ENCODE measurements at regions not wholly inside any gene's neighbourhood (a gene's known extent, or its start where the extent isn't known, plus 50 kb on each side); places are given as distances from the start of the nearest gene placed in this dataset.

GRCh38 chr2:451495-451894 is 163.6 kb upstream of the ALKAL2 start:
- peaks cover 2% of the 10 kb centered on the region; the same call in 1 of the 2 replicates for H3K27me3 Mint-ChIP-seq (ENCODE audit: insufficient read depth)
- no peak for TF ChIP-seq CTCF (IDR thresholded peaks at IDR 0.05)
- H3K4me3 Mint-ChIP-seq = no peak overlapping the region
- peaks cover 4% of the 10 kb centered on the region; the same call in 1 of the 2 replicates for H3K36me3 Mint-ChIP-seq (ENCODE audit: low read depth)
- DNase-seq = no peak
- no peak overlapping the region for H3K27ac Mint-ChIP-seq
- peaks cover 36% of the 10 kb centered on the region for H3K9me3 Mint-ChIP-seq
- H3K4me1 Mint-ChIP-seq (ENCODE audit: low read depth) = no peaks in the 10 kb centered on the region

GRCh38 chr2:449246-450067 is 161.6 kb upstream of the ALKAL2 start:
- Mint-ChIP-seq H3K4me1 (ENCODE audit: low read depth) (no peaks in the 10 kb centered on the region), H3K36me3 (ENCODE audit: low read depth) (peaks cover 4% of the 10 kb centered on the region; the same call in 1 of the 2 replicates), H3K9me3 (peaks cover 48% of the 10 kb centered on the region), H3K4me3 (no peak overlapping the region), H3K27ac (no peak overlapping the region), H3K27me3 (ENCODE audit: insufficient read depth) (peaks cover 2% of the 10 kb centered on the region; the same call in 1 of the 2 replicates)
- no peak for TF ChIP-seq CTCF (IDR thresholded peaks at IDR 0.05)
- DNase-seq = no peak

GRCh38 chr2:447902-448665 is 160.2 kb upstream of the ALKAL2 start:
- no peak for DNase-seq
- Mint-ChIP-seq H3K27me3 (ENCODE audit: insufficient read depth) (peaks cover 2% of the 10 kb centered on the region; the same call in 1 of the 2 replicates), H3K4me3 (no peak overlapping the region), H3K27ac (no peak overlapping the region), H3K36me3 (ENCODE audit: low read depth) (peaks cover 4% of the 10 kb centered on the region; the same call in 1 of the 2 replicates), H3K9me3 (peaks cover 53% of the 10 kb centered on the region), H3K4me1 (ENCODE audit: low read depth) (no peaks in the 10 kb centered on the region)
- no peak for TF ChIP-seq CTCF (IDR thresholded peaks at IDR 0.05)

GRCh38 chr2:446963-447530 is 159.2 kb upstream of the ALKAL2 start:
- TF ChIP-seq CTCF (IDR thresholded peaks at IDR 0.05) = no peak
- peaks cover 52% of the 10 kb centered on the region for H3K9me3 Mint-ChIP-seq

DNA sequence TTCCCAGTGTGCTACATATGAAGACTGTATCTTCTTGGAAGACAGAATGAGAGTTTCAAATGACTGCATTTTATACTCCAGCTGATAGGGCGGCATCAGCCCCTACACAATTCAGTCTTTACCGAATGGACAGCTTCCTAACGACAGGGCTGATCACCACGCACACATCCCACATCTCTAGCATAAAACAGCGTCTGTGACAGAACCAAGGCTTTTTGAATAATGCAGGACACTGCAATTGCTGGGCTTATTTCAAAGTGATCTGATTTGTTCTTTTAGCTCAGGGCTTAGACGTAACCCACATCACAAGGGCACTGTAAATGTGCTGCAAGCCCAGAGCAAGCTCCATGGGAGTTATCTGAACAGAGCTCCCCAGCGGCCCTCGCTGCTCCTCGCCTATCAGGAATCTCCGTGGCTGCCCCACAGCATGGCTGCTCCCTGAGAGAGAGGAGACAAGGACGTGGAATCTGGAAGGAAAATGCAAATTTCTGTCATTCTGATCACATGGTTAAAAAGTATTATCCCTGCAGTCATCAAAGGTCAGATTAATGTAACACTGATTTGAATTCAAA is 158.5 kb upstream of the ALKAL2 start:
- no peak for TF ChIP-seq CTCF (IDR thresholded peaks at IDR 0.05)
- DNase-seq = no peak
- H3K27me3 Mint-ChIP-seq (ENCODE audit: insufficient read depth) = peaks cover 2% of the 10 kb centered on the region; the same call in 1 of the 2 replicates
- H3K36me3 Mint-ChIP-seq (ENCODE audit: low read depth) = peaks cover 2% of the 10 kb centered on the region; the same call in 1 of the 2 replicates
- no peaks in the 10 kb centered on the region for H3K4me1 Mint-ChIP-seq (ENCODE audit: low read depth)
- peaks cover 47% of the 10 kb centered on the region for H3K9me3 Mint-ChIP-seq
- H3K4me3 Mint-ChIP-seq = no peak overlapping the region
- H3K27ac Mint-ChIP-seq = no peak overlapping the region

More at GRCh38 chr2:446963-447530, 159.2 kb upstream of the ALKAL2 start:
- H3K4me1 Mint-ChIP-seq (ENCODE audit: low read depth) = no peaks in the 10 kb centered on the region
- H3K27ac Mint-ChIP-seq = no peak overlapping the region
- H3K4me3 Mint-ChIP-seq = no peak overlapping the region
- H3K36me3 Mint-ChIP-seq (ENCODE audit: low read depth) = peaks cover 4% of the 10 kb centered on the region; the same call in 1 of the 2 replicates
- DNase-seq = no peak
- peaks cover 2% of the 10 kb centered on the region; the same call in 1 of the 2 replicates for H3K27me3 Mint-ChIP-seq (ENCODE audit: insufficient read depth)

All from HFFc6 (cell line).